Neural crest cell (in vitro differentiated cells): ENCODE measurements at regions not wholly inside any gene's neighbourhood (a gene's known extent, or its start where the extent isn't known, plus 50 kb on each side); places are given as distances from the start of the nearest gene placed in this dataset.
A peak's percentile ranks its signal among the peaks of the same experiment; 100 is the strongest.

Source experiments
- DNase-seq: peaks from one replicate; pipeline ENCODE4 v3.0.0; 2021; ENCODE audit warnings: low read depth, mixed read lengths, low spot score
- H3K27ac Mint-ChIP-seq: one replicate; pipeline ENCODE4 v1.8.0; 2021; ENCODE audit warnings: mild to moderate bottlenecking, mixed read lengths; ENCODE audit not compliant: unreplicated experiment
- H3K27me3 Mint-ChIP-seq: 2 replicates; pipeline ENCODE4 v1.8.0; 2021; ENCODE audit warnings: low read depth, mild to moderate bottlenecking, mixed read lengths
- H3K36me3 Mint-ChIP-seq: 2 replicates; pipeline ENCODE4 v1.8.0; 2021; ENCODE audit warnings: low read depth, mild to moderate bottlenecking, mixed read lengths
- H3K4me1 Mint-ChIP-seq: 2 replicates; pipeline ENCODE4 v1.8.0; 2021; ENCODE audit warnings: mixed read lengths
- H3K4me3 Mint-ChIP-seq: one replicate; pipeline ENCODE4 v1.8.0; 2021; ENCODE audit warnings: mild to moderate bottlenecking, mixed read lengths
- H3K9me3 Mint-ChIP-seq: 2 replicates; pipeline ENCODE4 v1.8.0; 2021; ENCODE audit warnings: mixed read lengths
- TF ChIP-seq, protein P1 (sequence below): fragments of 200-600 bp; sonication (generic); conservative IDR thresholded peaks from 2 replicates; pipeline ENCODE4 v1.5.0; 2021; ENCODE audit warnings: antibody characterized with exemption, mild to moderate bottlenecking

DNA sequence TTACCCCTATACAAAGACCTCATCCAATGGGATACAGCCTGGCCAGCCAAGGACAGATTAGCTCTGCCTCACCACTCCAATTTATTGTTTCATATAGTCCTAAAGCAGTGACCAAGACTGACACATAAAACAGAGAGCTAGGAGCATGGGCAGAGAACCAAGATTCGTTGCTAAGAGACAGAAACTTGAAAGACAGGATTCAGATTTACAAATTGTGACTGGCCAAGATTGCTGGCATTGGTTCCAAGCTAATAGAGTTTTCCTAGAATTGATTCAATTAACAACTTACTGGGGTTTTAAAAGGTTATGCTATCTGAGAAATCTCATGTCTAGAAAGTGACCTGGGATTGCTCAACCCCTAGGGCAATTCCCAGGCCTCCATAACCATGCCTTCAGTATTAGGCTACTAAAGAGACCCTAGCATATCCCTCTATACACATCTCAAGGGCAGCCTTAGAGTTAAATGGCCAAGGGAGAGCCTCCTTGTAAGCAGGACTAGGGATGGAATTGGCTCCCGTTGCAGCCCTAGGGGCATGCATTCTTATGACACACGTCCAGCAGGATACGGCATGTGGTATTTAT lies 75.6 kb downstream of the ICOS start:
- Mint-ChIP-seq H3K36me3 (no peaks in the 10 kb centered on the region), H3K9me3 (peaks cover 5% of the 10 kb centered on the region), H3K27ac (peak overlapping the region; percentile 7), H3K4me3 (no peak overlapping the region), H3K4me1 (peaks cover 15% of the 10 kb centered on the region), H3K27me3 (no peaks in the 10 kb centered on the region)
- TF ChIP-seq, protein P1, sequence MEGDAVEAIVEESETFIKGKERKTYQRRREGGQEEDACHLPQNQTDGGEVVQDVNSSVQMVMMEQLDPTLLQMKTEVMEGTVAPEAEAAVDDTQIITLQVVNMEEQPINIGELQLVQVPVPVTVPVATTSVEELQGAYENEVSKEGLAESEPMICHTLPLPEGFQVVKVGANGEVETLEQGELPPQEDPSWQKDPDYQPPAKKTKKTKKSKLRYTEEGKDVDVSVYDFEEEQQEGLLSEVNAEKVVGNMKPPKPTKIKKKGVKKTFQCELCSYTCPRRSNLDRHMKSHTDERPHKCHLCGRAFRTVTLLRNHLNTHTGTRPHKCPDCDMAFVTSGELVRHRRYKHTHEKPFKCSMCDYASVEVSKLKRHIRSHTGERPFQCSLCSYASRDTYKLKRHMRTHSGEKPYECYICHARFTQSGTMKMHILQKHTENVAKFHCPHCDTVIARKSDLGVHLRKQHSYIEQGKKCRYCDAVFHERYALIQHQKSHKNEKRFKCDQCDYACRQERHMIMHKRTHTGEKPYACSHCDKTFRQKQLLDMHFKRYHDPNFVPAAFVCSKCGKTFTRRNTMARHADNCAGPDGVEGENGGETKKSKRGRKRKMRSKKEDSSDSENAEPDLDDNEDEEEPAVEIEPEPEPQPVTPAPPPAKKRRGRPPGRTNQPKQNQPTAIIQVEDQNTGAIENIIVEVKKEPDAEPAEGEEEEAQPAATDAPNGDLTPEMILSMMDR: no peak
- no peak for DNase-seq

DNA sequence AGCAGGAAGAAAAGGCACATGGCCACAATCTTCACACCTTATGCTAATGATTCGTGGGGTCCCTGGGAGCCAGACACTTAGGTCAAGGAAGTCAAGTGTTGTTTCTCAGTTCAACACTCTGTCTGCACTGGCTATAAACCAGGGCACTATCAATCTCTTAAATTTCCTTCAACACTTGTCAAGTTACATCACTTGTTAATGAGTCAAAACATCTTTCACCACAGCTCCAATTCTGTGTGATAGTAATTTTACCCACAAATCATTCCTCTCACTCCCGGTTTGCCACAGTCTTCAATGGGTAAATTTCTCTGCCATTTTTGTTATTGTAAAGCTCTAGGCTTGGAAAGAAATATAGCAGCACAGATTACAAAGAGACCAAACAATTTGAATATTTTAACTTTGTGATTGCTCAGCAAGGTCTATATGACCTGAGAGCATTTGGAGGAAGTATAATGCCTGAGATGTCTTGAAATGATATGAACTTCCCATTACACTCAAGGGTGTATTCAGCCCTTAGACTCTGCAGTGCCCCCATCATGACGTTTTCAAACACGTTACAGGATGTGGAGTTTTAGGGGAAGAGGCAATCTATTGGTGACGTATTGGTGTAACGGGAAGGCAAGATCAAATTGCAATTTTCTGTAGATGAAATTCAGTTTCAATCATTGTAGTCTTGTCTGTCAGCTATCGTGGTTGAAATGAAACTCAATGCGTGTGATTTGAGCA lies 78.7 kb downstream of the ICOS start:
- DNase-seq: no peak
- Mint-ChIP-seq H3K4me1 (peaks cover 15% of the 10 kb centered on the region), H3K27me3 (no peaks in the 10 kb centered on the region), H3K4me3 (no peak overlapping the region), H3K27ac (no peak overlapping the region), H3K9me3 (peaks cover 9% of the 10 kb centered on the region), H3K36me3 (no peaks in the 10 kb centered on the region)
- TF ChIP-seq, protein P1: no peak

DNA sequence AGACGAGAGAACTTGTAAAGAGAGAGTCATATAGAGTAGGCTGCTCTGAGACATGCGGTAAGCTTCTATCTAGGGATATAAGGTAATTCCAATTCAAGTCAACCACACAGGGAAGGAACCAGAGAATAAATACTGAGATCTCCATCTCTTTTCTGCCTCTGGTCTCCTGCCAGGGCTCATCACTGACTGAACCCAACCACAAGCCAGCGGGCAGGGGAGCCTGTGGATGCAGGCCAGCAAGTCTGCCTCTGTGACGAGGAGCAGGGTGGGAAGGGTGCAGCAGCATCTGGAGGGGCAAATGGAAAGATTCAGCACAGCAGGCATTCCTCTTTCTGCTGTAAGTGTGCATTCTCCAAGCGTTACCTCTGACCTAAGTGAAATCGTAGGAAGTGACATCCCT lies 82.2 kb downstream of the ICOS start:
- H3K4me1 Mint-ChIP-seq: peaks cover 3% of the 10 kb centered on the region
- no peak overlapping the region for H3K4me3 Mint-ChIP-seq
- no peak overlapping the region for H3K27ac Mint-ChIP-seq
- H3K9me3 Mint-ChIP-seq: peaks cover 7% of the 10 kb centered on the region
- TF ChIP-seq, protein P1: no peak
- no peaks in the 10 kb centered on the region for H3K36me3 Mint-ChIP-seq
- DNase-seq: no peak
- H3K27me3 Mint-ChIP-seq: no peaks in the 10 kb centered on the region

DNA sequence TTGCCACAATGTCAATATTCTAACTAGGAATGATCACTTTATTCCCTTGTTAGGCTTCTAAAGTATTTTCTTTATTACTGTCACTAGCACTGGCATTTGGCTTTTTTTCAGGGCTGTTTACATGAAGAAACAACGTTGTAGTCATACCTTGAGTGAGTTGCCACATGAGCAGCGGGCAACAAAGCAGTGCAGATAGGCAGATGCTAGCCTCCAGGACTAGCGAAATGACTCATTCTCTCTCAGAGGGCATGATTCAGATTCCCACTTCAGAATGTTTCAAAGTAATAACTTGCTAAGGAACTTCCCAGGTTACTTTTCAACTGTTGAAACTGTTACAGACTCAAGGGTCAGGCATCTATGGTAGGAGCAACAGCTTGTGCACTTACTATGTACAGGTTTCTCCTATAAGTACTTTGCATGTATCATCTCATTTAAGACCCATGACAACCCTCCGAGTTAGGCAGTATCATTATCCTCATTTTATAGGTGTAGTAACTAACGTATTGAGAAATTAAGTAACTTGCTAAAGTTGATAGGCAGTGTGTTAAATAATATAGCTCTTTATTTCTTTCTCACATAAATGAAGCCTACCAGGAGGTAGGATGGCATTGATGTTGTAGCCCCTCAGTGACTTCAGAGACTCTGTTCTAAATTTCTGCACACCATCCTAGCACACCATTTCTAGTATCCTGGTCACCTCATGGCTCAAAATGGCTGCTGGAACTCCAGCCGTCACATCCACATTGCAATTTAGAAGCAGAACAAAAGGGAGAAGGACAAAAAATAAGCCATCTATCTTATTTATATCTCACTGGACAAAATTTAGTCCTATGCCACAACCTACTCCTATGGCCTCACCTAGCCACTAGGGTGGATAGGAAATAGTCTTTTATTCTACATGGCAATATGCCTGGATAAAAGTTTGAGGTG lies 83.3 kb downstream of the ICOS start:
- H3K27ac Mint-ChIP-seq: no peak overlapping the region
- no peak overlapping the region for H3K4me3 Mint-ChIP-seq
- H3K27me3 Mint-ChIP-seq: no peaks in the 10 kb centered on the region
- H3K36me3 Mint-ChIP-seq: no peaks in the 10 kb centered on the region
- H3K4me1 Mint-ChIP-seq: peaks cover 14% of the 10 kb centered on the region
- no peak for DNase-seq
- peaks cover 7% of the 10 kb centered on the region for H3K9me3 Mint-ChIP-seq
- TF ChIP-seq, protein P1: no peak

DNA sequence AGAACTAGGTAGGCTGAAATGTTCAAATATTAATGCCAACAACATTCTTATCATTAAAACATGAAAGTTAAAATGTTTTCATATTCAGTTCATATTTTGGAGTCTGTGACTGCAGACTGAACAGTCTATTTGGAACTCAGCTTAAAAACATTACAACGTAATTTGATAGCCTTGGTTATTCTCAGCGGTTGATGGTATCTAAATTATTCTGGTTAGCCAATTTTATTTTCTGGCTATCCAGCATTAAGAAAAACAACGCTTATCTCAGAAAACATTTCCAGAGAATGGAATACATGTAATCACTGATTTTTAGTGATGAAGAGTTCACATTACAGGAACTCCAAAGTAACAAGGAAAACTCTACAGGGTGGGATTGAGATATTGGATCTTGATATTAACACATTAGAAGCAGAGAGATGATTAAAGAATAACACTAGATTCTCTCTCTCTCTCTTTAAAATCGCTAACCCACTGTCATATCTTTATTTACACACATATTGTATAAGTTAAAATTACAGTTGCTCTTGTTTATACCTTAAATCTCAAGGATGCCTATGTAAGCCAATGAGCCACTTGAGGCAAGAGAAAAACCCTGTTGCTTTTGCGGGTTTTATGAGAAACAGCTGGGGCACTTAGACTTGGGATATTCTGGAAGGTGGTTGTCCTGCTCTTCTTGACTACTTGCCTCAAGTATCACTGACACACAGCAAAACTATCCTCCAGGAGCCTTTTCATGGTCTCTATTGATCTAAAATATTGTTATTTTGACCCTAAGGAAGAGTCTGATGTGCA lies 84.9 kb downstream of the ICOS start:
- DNase-seq: no peak
- Mint-ChIP-seq H3K4me1 (peaks cover 23% of the 10 kb centered on the region), H3K36me3 (no peaks in the 10 kb centered on the region), H3K4me3 (no peak overlapping the region), H3K9me3 (peaks cover 4% of the 10 kb centered on the region), H3K27me3 (no peaks in the 10 kb centered on the region), H3K27ac (no peak overlapping the region)
- TF ChIP-seq, protein P1: no peak
